Epidermal melanocyte (primary cell): ENCODE measurements at regions not wholly inside any gene's neighbourhood (a gene's known extent, or its start where the extent isn't known, plus 50 kb on each side); places are given as distances from the start of the nearest gene placed in this dataset.
"Not testable (repeated sequence)": the region's sequence is repeated elsewhere in the genome, so short reads cannot be mapped to it uniquely, and the experiment has no call there.

ENCODE experiments used
- DNase-seq: peaks from one replicate; pipeline ENCODE4 v3.0.0; 2011; ENCODE audit warnings: low spot score; ENCODE audit not compliant: insufficient read length

DNA sequence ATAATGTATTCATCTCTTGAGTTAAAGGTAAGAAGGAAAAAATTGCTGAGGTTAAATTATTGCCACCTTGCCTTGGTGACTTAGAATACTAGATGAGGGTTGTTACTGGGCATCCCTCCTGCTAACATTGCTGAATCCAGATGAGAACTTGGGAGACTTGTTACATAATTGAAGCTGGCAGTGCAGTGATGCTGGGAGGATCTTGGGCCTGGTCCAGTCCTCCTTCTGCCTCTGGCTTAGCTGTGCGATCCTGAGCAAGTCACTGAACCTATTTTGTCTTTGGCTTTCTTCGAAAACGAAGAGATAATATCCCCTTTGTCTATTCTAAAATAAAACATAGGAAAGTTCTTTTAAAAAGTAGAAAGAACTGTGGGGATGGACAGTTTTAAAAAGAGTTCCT is 244.9 kb upstream of the NRIP1 start:
- no peak for DNase-seq

DNA sequence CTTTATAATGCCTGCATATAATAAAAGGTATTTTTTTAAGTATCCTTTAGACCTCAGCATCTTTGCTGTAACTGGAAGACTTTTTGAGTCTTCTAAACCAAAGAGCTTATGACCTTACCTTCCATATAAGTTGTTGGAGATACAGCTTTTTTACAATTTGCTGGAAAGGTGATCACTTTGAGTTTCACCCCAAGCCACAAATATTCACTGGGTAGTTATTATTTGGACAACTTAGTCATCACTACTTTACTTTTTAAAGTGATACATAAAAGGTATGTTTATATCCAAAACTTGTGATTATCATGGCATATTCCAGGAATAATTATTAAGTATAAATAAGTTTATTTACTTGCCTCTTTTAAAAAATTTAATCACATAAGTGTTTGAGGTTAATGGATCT is 246.7 kb upstream of the NRIP1 start:
- no peak for DNase-seq

DNA sequence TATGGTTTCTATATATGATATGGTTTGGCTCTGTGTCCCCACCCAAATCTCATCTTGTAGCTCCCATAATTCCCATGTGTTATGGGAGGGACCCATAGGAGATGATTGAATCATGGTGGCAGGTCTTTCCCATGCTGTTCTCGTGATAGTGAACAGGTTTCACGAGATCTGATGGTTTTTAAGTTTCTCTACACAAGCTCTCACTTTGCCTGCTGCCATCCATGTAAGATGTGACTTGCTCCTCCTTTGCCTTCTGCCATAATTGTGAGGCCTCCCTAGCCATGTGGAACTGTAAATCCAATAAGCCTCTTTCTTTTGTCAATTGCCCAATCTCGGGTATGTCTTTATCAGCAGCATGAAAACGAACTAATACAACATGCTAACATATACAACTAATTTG is 252.2 kb upstream of the NRIP1 start:
- DNase-seq: not testable (repeated sequence)

DNA sequence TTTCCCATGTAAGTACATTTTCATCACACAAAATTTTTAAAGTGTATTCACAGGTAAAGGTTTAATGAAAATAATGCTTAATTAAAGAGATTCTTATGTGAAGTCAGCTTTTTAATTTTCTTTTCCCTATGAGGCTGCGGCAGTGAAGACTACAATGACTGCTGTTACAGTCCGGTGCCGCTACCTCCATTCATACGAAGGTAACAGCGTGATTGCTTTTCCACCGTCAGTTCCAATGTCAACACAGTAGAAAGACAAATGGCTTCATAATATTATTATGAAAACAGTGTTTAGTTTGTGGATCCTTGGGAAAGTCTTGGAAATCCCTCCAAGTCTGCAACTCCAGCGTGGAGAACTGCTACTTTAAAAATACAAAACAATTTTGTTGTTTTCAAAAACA is 254.9 kb upstream of the NRIP1 start:
- no peak for DNase-seq

DNA sequence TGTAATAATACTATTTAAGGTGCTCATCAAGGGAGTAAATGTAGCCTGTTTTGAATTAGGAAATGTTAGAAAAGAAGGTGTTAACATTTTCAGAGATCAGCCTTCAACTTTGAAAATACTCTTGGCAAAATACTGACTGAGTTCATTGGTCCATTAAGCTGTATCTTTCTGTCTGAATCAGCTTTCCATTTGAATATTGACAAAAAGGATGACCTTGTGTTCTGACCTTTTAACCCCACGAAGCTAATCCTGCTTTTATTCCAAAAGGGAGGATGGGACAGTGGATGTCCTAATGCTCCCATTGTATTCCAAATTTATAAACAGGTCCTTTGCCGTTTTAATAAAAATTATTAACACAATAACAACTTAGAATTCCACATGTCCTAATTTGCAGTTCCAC is 259.7 kb upstream of the NRIP1 start:
- no peak for DNase-seq

DNA sequence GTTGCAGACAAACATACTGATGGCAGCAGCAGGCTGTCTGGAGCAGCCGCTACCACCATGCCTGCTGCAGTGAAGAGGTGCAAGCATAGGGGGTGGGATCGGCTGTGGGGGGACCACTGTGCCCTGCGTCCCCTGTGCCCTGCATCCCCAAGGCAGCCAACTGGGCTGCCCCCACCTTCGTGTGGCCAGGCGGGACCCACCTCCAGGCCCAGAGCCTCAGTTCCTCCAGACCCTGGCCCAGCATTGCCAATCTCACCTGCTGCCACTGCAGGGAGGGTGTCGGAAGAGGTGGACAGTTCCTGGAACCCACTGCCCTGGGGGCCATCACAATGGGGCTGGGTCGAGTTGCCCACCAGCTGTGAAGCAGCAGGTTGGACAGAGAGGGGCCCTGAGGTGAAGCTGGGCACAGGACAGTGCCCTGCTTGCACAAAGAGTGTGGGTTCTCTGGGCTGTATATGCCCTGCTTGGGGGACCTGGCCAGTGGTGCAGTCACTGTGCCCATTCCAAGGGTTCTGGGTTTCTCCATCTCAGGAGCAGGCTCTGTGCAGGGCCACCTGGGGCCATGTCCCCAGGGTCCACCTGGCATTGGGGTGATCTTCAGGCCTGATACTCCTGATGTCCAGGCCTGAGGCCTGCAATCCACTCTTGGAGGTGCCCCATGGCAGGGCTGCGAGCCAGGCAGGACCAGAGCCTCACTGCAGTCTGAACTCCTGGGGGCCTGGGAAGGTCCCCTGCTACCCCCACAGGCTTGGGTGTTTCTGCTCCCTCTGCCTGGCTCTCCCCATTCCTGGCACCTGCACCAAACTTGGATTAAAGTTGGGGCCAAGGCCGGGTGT is 261.4 kb upstream of the NRIP1 start:
- DNase-seq: no peak

DNA sequence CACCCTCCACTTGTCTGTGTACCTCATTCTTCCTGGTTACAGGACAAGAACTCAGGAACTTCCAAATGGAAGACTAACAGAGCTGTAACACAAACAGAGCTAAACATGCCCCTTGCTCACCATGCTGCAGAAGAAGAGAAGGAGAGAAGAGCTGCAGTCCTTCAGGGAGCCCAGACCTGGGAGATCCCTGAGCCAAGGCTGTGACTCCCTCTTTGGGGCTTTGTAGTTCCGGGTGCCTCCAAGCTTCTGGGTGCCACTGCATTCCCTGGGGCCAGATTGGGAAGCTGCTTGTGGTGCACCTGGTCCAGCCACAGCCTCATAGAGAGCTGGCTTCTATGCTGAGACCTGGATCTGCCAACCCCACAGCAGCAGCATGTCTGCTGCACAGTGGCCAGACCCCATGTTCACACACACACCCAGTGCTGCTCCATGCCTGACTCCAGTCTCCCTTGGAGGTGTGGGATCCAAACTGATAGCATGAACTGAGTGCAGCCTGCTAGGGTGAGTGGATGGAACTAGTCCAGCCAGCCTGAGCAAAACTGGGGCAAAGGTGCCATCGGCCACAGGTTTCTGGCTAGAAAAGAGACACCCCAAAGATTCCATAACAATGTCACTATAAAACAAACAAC is 263.0 kb upstream of the NRIP1 start:
- DNase-seq: no peak

DNA sequence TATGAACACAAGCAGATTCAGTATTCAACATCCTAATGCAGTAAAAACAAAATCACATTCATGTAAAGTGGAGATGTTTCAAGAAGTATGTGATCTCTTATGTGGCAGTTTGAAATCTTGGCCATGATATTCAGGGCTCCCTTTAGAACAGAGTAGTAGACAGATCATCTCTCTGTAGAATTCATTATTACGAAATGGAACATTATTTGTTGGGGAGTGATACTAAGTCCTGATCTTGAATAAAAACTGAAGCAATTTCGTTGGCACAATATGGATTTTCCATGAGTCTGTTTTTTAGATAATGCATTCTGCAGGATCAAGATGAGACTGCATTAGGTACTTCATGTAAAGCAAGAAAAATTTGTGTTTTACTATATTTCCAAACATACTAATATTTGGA is 264.4 kb upstream of the NRIP1 start:
- DNase-seq: no peak

DNA sequence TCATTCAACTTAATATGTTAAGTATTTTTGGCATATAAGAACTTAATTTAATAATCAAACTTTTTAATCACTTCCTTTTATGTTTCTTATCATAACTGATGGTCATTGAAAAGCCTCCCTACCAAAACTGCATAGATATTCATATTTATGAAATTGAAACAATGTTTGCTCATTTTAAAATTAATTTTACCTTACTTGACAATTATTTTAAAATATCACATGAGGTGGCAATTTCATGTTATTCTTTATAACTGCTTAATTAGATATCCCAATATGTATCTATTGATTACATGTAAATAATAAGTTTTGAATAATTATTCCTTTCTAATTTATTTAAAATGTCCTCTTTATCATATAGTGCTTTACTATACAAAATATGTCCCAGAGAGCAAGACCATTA is 266.1 kb upstream of the NRIP1 start:
- DNase-seq: no peak

DNA sequence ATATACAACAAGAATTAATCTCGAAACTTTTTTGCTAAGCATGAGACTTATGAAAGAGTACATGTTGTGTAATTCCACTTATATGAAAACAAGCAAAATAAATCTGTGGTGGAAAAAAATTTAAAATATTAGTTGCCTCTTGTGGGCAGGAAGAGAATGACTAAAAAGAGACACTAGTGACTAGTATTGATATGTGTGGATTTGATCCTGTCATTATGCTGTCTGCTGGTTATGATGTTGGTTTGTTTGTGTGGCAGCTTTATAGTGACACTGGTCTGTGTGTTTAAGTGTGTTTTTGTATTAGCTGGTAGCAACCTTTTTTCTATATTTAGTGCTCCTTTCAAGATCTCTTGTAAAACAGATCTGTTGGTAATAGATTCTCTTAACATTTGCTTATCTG is 267.8 kb upstream of the NRIP1 start:
- no peak for DNase-seq

DNA sequence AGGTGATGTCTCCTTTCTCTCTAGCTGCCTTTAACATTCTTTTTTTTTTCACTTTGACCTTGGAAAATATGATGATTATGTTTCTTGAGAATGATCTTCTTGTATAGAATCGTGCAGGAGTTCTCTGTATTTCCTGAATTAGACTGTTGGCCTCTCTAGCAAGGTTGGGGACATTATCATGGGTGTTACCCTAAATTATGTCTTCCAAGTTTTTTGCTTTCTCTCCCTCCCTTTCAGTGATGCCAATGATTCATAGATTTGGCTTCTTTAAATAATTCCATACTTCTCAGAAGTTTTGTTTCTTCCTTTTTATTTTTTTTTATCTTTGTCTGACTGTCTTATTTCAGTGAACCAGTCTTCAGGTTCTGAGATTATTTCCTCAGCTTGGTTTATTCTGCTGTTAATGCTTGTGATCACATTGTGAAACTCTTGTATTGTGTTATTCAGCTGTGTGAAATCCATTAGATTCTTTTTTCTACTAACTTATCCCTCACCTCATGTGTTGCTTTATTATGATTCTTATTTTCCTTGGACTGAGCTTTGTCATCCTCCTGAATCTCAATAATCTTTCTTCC is 268.4 kb upstream of the NRIP1 start:
- no peak for DNase-seq

DNA sequence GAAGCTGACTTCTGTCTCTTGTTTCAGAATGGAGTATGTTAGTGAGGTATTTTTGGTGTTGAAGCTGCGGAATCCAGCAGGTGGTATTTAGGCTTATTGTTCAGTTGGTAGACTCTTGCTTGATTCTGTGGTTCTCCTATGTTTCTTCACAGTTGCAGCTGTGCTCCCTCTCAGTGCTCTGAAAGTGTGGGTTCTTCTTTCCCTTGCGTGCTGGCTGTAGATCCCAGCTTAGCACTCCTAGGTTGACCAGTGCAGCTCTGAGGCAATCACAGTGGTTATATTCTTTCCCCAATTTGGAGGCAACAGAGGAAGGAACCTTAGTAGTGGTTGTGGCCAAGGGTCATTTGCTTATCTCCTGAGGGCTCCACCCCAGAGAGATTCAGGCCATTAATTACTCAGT is 269.2 kb upstream of the NRIP1 start:
- DNase-seq: no peak

DNA sequence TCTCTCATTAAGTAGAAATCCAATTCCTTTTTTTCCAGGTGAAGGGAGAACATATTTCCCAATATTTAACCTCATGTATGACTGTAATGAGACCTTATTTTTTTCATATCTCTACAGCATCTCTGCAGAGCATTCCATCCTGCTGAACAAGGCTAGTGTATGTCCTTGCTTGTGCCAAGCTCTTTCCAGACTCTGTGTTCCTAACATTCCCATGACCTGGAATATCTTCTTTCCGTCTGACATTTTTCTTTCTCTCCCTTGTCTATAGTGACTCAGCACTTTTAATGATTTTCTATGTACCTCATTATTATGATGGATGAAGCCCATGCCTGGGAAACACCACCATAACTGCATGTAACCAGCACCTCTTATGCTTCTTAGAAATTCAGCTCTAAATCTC is 278.3 kb upstream of the NRIP1 start:
- DNase-seq: no peak

DNA sequence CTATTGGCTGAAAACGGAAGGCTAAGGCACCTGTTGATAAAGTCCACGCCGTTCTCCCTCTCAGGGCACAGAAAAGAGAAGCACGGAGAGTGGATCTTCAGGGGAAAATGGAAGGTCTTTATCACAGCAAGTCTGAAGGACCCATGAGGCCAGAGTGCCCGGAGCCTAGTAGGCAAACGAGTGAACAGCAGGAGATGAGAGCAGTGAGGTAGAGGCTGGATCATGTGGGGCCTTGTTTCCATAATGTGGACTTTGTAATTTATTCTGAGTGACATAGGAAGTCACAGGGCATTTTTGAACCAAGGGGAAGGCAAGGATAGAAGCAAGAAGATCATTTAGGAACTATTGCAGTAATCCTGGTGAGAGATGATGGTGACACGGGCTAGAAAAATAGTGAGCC is 287.2 kb upstream of the NRIP1 start:
- DNase-seq: no peak

DNA sequence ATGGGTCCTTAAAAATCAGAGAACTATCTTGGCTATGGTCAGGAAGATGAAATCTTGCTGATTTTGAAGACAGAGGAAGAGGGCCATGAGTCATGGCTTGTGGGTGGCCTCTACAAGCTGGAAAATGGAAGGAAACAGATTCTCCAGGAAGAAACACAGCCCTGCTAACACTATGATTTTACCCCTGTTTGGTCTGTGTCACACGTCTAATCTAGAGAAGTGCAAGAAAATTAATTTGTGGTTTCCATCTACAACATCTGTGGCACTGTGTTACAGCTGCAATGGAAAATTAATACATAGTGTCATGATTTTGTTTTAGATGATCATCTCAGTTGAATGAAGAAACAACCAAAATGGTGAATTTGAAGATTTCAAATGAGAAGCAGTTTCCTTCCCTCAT is 288.7 kb upstream of the NRIP1 start:
- no peak for DNase-seq

DNA sequence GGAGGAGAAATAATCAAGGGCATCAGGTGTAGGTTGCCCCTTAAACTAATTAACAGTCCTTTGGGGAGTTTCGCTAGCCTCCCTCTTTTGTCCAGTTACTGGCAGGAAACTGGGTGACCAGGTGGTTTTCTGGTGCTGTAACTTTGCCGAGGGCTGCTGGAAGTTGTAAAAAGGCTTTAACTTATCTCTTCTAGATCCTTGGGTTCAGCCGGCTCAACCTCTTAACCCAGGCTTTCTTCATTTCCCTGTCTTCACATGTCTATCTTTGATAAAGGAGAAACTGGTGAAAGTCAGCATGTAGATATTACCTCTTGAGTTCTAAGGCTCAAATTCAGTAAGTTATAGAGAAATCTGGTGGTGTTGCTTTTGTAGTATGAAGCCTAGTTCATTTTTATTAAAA is 289.7 kb upstream of the NRIP1 start:
- DNase-seq: no peak

DNA sequence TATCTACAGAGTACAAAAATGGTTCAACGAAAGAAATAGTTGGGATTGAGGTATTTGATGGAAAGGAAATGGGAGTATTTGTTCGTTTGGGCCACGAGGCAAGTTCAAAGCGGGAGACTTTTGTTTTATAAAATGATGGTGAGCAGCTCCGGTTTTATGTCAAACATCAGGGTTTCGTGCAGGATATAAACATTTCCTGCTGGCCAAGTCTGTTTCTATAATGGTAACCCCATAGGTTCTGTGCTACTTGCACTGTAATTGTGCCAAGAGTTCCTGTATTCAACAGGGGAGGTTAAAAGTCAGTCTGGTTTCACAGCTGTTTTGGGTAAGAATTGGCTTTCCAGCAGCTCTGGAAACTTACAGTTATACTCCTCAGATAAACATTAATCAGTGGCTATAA is 290.3 kb upstream of the NRIP1 start:
- no peak for DNase-seq

DNA sequence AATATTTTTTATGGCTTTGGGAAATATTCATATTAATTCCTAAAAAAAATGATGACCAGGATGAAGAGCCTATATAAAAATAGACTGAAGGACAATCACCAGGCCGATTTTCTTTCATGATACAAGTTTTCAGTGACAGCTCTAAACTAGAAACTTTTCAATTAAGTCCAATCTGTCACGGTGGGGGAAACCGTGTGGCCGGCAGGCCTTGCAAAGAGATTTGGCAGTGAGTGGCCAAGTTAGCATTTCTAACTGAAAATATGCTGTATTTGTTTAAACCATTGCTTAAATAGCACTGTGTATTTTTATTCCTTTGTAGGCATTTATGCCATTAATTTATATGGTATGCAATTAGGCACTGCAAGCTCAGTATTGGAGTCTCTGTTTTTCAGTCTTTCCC is 294.5 kb upstream of the NRIP1 start:
- no peak for DNase-seq

DNA sequence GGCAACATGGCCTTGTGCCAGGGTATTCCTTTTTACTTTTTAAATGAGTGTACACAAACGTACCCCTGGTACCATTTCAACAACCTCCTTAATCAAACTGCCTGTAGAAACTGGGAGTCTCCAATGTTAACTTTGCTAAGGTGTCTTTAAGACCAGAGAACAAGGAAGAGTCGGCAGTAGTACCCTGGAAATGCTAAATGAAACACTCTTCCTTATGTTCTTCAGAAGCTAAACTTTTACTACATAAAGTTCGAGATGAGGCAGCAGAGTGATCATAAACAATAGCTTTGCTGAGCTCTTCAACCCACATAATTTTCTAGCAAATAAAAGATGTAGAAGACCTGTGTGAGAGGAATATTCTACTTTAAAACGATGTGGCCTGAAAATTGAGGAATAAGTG is 297.7 kb upstream of the NRIP1 start:
- DNase-seq: no peak

DNA sequence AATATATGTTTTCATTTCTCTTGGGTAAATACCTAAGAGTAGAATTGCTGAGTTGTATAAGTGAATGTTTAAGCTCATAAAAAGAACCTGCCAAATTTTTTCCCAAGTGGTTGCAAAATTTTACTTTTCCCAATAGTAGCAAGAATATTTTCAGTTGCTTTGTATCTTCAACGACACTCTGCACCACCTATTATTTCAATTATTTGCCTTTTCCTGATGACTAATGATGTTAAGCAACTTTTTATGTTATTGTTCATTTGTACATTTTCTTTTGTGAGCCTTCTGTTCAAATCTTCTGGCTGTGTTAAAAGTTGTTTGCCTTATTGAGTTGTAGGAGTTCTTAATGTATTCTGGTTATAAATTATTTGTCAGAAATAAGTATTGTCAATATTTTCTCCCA is 299.1 kb upstream of the NRIP1 start:
- no peak for DNase-seq

DNA sequence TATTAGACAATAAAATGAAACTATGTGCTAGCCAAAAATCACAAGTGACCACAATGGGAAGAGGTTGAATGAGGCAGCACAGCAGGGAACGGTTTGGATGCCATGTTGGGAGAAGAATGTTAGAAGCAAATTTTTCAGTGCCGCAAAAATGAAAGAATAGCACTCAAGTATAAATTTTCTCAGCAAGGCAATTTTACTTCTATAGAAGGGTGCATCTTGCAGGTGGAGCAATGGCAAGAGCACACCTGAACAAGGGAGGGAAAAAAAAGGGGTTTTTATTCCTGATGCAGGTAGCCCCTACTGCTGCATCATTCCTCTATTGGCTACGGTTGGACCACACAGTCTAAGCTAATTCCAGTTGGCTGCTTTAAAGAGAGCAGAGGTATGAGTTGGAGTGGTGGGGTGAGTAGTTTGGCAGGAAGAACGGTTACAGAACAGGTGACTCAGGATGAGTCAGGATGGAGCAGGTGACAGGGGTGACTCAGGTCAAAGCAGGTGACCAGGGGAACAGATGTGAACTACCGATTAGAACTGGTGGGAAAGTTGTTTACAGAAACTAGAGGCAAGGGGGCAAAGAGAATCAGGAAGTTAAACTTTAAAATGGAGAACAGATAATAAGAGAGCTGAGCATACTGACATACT is 301.1 kb upstream of the NRIP1 start:
- DNase-seq: no peak

DNA sequence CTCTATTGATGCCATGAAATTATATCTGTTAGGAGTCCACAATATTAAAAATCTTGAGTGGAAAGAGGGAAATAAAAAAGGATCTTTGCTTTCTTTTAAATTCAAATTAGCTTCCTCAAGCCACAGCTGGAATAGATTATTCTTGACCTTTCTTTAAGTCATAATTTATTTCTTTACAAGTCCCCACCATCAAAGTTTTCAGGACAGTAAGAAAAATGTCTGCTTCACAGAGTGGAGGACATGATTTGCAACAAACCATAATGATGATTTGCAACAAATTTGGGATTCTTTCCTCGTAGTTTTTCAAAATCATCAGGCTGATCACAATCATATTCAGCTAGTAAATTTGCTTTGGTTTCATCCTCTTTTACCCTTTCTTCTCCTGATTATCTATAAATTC is 301.8 kb upstream of the NRIP1 start:
- no peak for DNase-seq
